Uterus (tissue), 2 donors: ENCODE measurements at regions not wholly inside any gene's neighbourhood (a gene's known extent, or its start where the extent isn't known, plus 50 kb on each side); places are given as distances from the start of the nearest gene placed in this dataset.

Experiments used
- POLR2A ChIP-seq, 2 donors: fragments of 450-650 bp; IDR thresholded peaks; one replicate each; pipeline ENCODE4 v1.6.1; 2016; ENCODE audit warnings: antibody characterized with exemption in 2 of 2, mild to moderate bottlenecking in 1 of 2, moderate library complexity in 1 of 2
- TF ChIP-seq, protein P1 (sequence below), 4 experiments: fragments of 200-600 bp in 2 of 4; fragments of 450-650 bp in 2 of 4; sonication (generic) in 2 of 4; IDR thresholded peaks; one replicate each; pipeline ENCODE4 v1.5.1; 2016 to 2019; ENCODE audit warnings: antibody characterized with exemption in 4 of 4, mild to moderate bottlenecking in 2 of 4, moderate library complexity in 1 of 4

DNA sequence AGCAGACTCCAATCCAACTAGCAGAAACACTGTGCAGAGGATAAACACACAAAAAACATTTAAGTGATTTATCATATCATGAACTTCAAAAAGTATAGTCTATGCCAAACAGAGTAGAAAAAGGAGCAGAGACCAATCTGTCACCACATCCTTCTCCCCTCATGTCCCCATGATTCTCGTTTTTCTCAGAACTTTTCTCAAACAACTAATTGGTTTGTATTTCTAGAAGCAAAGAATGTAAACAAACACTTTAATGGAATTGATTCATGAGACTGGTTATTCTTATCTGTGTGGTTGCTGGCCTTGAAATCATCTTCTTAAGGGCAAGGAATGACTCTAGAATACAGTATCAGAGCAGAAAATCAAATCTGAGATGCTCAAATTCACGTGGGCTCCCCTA is 294.2 kb upstream of the THBS1 start:
- TF ChIP-seq, protein P1, sequence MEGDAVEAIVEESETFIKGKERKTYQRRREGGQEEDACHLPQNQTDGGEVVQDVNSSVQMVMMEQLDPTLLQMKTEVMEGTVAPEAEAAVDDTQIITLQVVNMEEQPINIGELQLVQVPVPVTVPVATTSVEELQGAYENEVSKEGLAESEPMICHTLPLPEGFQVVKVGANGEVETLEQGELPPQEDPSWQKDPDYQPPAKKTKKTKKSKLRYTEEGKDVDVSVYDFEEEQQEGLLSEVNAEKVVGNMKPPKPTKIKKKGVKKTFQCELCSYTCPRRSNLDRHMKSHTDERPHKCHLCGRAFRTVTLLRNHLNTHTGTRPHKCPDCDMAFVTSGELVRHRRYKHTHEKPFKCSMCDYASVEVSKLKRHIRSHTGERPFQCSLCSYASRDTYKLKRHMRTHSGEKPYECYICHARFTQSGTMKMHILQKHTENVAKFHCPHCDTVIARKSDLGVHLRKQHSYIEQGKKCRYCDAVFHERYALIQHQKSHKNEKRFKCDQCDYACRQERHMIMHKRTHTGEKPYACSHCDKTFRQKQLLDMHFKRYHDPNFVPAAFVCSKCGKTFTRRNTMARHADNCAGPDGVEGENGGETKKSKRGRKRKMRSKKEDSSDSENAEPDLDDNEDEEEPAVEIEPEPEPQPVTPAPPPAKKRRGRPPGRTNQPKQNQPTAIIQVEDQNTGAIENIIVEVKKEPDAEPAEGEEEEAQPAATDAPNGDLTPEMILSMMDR (IDR thresholded peaks at IDR 0.05) = no peak
- TF ChIP-seq POLR2A (IDR thresholded peaks at IDR 0.05) = no peak
